ENCODE measurements at regions not wholly inside any gene's neighbourhood (a gene's known extent, or its start where the extent isn't known, plus 50 kb on each side); places are given as distances from the start of the nearest gene placed in this dataset.

- Mint-ChIP-seq H3K4me1 (peaks cover 12% of the 10 kb centered on the region), H3K9me3 (ENCODE audit: low read depth) (no peaks in the 10 kb centered on the region), H3K4me3 (no peak overlapping the region), H3K27ac (no peak overlapping the region), H3K27me3 (peaks cover 7% of the 10 kb centered on the region), H3K36me3 (ENCODE audit: low read depth) (no peaks in the 10 kb centered on the region)
- ATAC-seq = no peak
- intact Hi-C loops (cut with DNase I, micrococcal nuclease) = no loop called here
- ChIA-PET POLR2A (no interaction called here), CTCF (no interaction called here)
- DNase-seq = no peak
Measured at GRCh38 chr12:24759155-24759554, 189.7 kb downstream of the BCAT1 start.

GRCh38 chr12:24756479-24757024, 192.3 kb downstream of the BCAT1 start:
- Mint-ChIP-seq H3K4me1 (peaks cover 18% of the 10 kb centered on the region), H3K9me3 (ENCODE audit: low read depth) (no peaks in the 10 kb centered on the region), H3K36me3 (ENCODE audit: low read depth) (no peaks in the 10 kb centered on the region)

GRCh38 chr12:24754690-24755638, 193.9 kb downstream of the BCAT1 start:
- peaks cover 31% of the 10 kb centered on the region for H3K4me1 Mint-ChIP-seq
- intact Hi-C loops (cut with DNase I, micrococcal nuclease) = loop anchor here (1.0 kb wide), 5 partner anchors 9 to 84 kb away; no protein-coding TSS in a partner anchor
- peaks cover 16% of the 10 kb centered on the region for H3K27me3 Mint-ChIP-seq
- no peaks in the 10 kb centered on the region for H3K9me3 Mint-ChIP-seq (ENCODE audit: low read depth)
- H3K4me3 Mint-ChIP-seq = no peak overlapping the region
- peak overlapping the region; percentile 84 for H3K27ac Mint-ChIP-seq
- ChIA-PET POLR2A (interaction anchor here (0.6 to 1.2 kb wide), 3 partner anchors 67 to 85 kb away, joined by 3 to 6 read pairs (median 3); no protein-coding TSS in a partner anchor), CTCF (interaction anchor here (0.5 to 1.1 kb wide), 3 partner anchors 11 to 328 kb away, joined by 3 to 4 read pairs (median 4); no protein-coding TSS in a partner anchor)
- DNase-seq (peak; percentile 47), ATAC-seq (peak; percentile 92)
- no peaks in the 10 kb centered on the region for H3K36me3 Mint-ChIP-seq (ENCODE audit: low read depth)

More at GRCh38 chr12:24756479-24757024, 192.3 kb downstream of the BCAT1 start:
- ChIA-PET POLR2A (no interaction called here), CTCF (interaction anchor here (1.1 kb wide), 1 partner anchor 10 kb away, joined by 4 read pairs; no protein-coding TSS in a partner anchor)
- H3K27me3 Mint-ChIP-seq = peaks cover 13% of the 10 kb centered on the region
- no peak overlapping the region for H3K27ac Mint-ChIP-seq
- no peak for ATAC-seq
- H3K4me3 Mint-ChIP-seq = no peak overlapping the region
- intact Hi-C loops (cut with DNase I, micrococcal nuclease) = no loop called here
- no peak for DNase-seq

- H3K27ac Mint-ChIP-seq = no peak overlapping the region
- ChIA-PET CTCF (no interaction called here), POLR2A (no interaction called here)
Measured at GRCh38 chr12:24752763-24753462, 196.0 kb downstream of the BCAT1 start.

DNA sequence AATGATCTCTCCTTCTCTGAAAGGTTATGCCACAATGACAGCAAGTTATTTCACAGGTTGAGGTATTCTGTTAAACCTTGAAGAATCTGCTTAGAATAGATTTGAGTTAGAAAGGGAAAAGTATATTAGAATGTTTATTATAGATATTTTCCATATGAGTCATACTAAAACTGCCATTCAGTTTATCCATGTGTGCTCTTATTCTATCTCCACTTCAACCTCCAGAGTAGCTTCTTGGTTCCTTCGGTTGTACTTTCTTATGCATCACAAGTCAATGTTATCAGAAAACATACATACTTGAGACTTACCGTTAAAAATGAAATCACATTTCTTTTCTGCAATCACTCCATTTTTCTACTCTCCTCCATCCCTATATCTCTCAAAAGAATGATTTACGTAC, 197.7 kb downstream of the BCAT1 start:
- ChIA-PET CTCF (interaction anchor here (0.6 to 1.0 kb wide), 3 partner anchors 8 to 30 kb away, joined by 3 read pairs; no protein-coding TSS in a partner anchor), POLR2A (interaction anchor here (0.7 to 1.2 kb wide), 2 partner anchors 42 to 152 kb away, joined by 3 read pairs; no protein-coding TSS in a partner anchor)
- intact Hi-C loops (cut with DNase I, micrococcal nuclease) = no loop called here
- H3K27me3 Mint-ChIP-seq = peaks cover 16% of the 10 kb centered on the region
- no peak for ATAC-seq
- H3K36me3 Mint-ChIP-seq (ENCODE audit: low read depth) = no peaks in the 10 kb centered on the region
- no peak for DNase-seq
- no peak overlapping the region for H3K27ac Mint-ChIP-seq
- peak overlapping the region; percentile 24 for H3K4me3 Mint-ChIP-seq
- H3K4me1 Mint-ChIP-seq = peaks cover 31% of the 10 kb centered on the region
- no peaks in the 10 kb centered on the region for H3K9me3 Mint-ChIP-seq (ENCODE audit: low read depth)

More at GRCh38 chr12:24752763-24753462, 196.0 kb downstream of the BCAT1 start:
- no peak overlapping the region for H3K4me3 Mint-ChIP-seq
- H3K36me3 Mint-ChIP-seq (ENCODE audit: low read depth) = no peaks in the 10 kb centered on the region
- H3K9me3 Mint-ChIP-seq (ENCODE audit: low read depth) = no peaks in the 10 kb centered on the region
- no peak for DNase-seq
- peaks cover 31% of the 10 kb centered on the region for H3K4me1 Mint-ChIP-seq
- intact Hi-C loops (cut with DNase I, micrococcal nuclease) = no loop called here
- no peak for ATAC-seq
- H3K27me3 Mint-ChIP-seq = peaks cover 16% of the 10 kb centered on the region

DNA sequence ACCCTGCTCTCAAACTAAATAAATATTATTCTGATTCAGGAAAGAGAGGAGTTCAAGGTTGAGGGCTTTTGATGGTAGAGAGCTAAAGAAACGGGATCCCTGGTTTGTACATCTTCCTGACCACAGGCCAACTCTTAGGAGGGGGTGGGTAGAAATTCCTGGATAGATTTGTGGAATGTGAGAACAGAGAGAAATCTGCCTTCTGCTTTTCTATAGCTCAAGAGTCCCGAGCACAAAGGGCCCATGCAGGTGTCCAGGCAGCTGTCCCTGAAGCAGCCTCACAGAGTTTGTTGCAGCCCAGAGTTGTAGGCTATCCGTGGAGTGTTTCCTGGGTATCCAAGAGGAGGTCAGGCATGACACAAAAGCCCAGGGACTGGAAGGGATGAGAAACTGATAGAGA, 198.6 kb downstream of the BCAT1 start:
- no peak for ATAC-seq
- no peak overlapping the region for H3K27ac Mint-ChIP-seq
- H3K9me3 Mint-ChIP-seq (ENCODE audit: low read depth) = no peaks in the 10 kb centered on the region
- DNase-seq = no peak
- H3K4me1 Mint-ChIP-seq = peaks cover 25% of the 10 kb centered on the region
- ChIA-PET POLR2A (no interaction called here), CTCF (no interaction called here)
- H3K4me3 Mint-ChIP-seq = peak overlapping the region; percentile 20
- H3K36me3 Mint-ChIP-seq (ENCODE audit: low read depth) = no peaks in the 10 kb centered on the region
- peaks cover 14% of the 10 kb centered on the region for H3K27me3 Mint-ChIP-seq
- intact Hi-C loops (cut with DNase I, micrococcal nuclease) = loop anchor here in 1 of 2 experiments (1.0 kb wide), 1 partner anchor 8 kb away; no protein-coding TSS in a partner anchor

DNA sequence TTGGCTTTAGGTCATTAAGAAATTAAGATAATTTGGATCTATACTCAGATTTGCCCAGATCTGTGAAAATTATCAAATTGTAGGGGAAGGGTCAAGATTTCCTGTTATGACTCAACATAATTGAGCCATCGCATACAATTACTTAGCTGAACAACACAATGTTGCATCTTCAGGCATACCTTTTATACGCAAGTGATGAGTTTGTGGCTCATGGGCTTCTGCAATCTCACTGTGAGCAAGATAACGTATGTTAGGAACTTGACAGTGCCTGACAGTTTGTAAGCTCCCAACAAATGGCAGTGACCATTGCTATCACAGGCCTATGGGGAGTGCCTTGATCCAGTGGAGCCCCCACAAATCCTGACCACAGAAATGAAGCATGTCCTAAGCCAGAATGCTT, 199.7 kb downstream of the BCAT1 start:
- ATAC-seq = no peak
- POLR2A ChIA-PET = no interaction called here

GRCh38 chr12:24748326-24748725, 200.6 kb downstream of the BCAT1 start:
- Mint-ChIP-seq H3K36me3 (ENCODE audit: low read depth) (no peaks in the 10 kb centered on the region), H3K4me1 (peaks cover 18% of the 10 kb centered on the region), H3K9me3 (ENCODE audit: low read depth) (no peaks in the 10 kb centered on the region), H3K27me3 (peaks cover 9% of the 10 kb centered on the region), H3K4me3 (no peak overlapping the region), H3K27ac (no peak overlapping the region)
- ChIA-PET POLR2A (no interaction called here), CTCF (no interaction called here)
- ATAC-seq = no peak
- no peak for DNase-seq
- intact Hi-C loops (cut with DNase I, micrococcal nuclease) = no loop called here

More for the DNA sequence above, 199.7 kb downstream of the BCAT1 start:
- intact Hi-C loops (cut with DNase I, micrococcal nuclease) = no loop called here
- no peak for DNase-seq
- Mint-ChIP-seq H3K9me3 (ENCODE audit: low read depth) (no peaks in the 10 kb centered on the region), H3K27me3 (peaks cover 9% of the 10 kb centered on the region), H3K27ac (no peak overlapping the region), H3K4me1 (peaks cover 18% of the 10 kb centered on the region), H3K4me3 (no peak overlapping the region), H3K36me3 (ENCODE audit: low read depth) (no peaks in the 10 kb centered on the region)
- CTCF ChIA-PET = no interaction called here

DNA sequence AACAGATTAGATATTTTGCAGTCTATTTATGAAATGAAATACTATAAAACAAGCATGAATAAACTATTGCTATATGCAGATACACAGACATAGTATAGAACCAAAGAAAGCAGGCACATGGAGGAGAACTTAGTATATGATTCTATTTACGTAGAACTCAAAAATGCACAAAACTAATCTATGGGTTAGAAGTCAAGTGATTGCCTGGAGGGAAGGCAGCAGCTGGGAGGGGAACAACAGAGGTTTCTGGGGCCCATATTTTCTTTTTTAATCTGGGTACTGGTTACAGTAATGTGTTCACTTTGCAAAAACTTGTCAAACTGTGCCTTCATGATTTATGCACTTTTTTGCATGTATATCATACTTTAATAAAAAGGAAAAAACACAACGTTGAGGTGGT, 202.0 kb downstream of the BCAT1 start:
- ChIA-PET POLR2A (no interaction called here), CTCF (interaction anchor here (0.7 kb wide), 1 partner anchor 330 kb away, joined by 3 read pairs; no protein-coding TSS in a partner anchor)
- peaks cover 5% of the 10 kb centered on the region for H3K27me3 Mint-ChIP-seq
- H3K27ac Mint-ChIP-seq = no peak overlapping the region
- peaks cover 28% of the 10 kb centered on the region for H3K4me1 Mint-ChIP-seq
- no peak for DNase-seq
- ATAC-seq = no peak
- intact Hi-C loops (cut with DNase I, micrococcal nuclease) = no loop called here
- no peaks in the 10 kb centered on the region for H3K36me3 Mint-ChIP-seq (ENCODE audit: low read depth)
- H3K9me3 Mint-ChIP-seq (ENCODE audit: low read depth) = no peaks in the 10 kb centered on the region
- H3K4me3 Mint-ChIP-seq = no peak overlapping the region

DNA sequence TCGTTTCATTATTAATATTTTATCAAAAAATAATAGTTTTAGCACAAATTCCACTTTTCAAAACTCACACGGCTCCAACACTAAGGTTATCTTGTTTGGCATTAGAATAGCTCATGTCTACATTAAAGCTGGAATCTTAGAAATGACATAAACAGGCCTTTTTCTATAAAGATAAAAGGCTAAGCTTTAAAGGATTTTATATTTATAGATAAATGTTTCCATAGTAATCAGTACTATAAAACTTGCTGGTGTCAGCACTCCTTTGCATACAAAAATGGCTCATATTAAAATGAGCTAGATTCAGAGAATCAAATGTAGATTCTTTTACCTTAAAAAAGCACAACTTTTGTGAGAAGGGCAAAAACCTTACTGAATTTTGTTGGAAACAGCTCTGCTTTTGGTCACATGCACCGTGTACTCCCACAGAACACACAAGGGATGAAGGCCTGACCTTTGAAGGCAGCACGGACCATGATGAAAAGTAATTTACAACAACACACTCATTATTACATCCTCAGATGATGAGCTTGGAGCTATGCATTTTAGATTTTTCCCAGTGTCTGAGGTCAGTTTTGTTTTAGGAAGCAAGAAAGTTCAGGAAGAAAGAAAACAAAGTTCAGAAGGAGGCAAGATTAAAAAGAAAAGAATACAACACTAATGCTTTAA, 202.8 kb downstream of the BCAT1 start:
- no peak overlapping the region for H3K4me3 Mint-ChIP-seq
- no peaks in the 10 kb centered on the region for H3K36me3 Mint-ChIP-seq (ENCODE audit: low read depth)
- no peak for DNase-seq
- ChIA-PET CTCF (no interaction called here), POLR2A (no interaction called here)
- ATAC-seq = no peak
- intact Hi-C loops (cut with DNase I, micrococcal nuclease) = no loop called here
- no peaks in the 10 kb centered on the region for H3K9me3 Mint-ChIP-seq (ENCODE audit: low read depth)
- no peaks in the 10 kb centered on the region for H3K27me3 Mint-ChIP-seq
- no peak overlapping the region for H3K27ac Mint-ChIP-seq
- peaks cover 22% of the 10 kb centered on the region for H3K4me1 Mint-ChIP-seq
